Activated CD4-positive, alpha-beta T cell treated with anti-CD3 and anti-CD28 coated beads, Interleukin-2, Interleukin-6, amounts not matched to agents 100 ng/mL and 50 ng/mL, durations not matched to agents 16 hours and 8 hours (primary cell): ENCODE measurements at regions not wholly inside any gene's neighbourhood (a gene's known extent, or its start where the extent isn't known, plus 50 kb on each side); places are given as distances from the start of the nearest gene placed in this dataset.
"Not testable (repeated sequence)": the region's sequence is repeated elsewhere in the genome, so short reads cannot be mapped to it uniquely, and the experiment has no call there.

ENCODE experiments used
- DNase-seq: peaks from one replicate; pipeline ENCODE4 v3.0.0-alpha.2; 2020

DNA sequence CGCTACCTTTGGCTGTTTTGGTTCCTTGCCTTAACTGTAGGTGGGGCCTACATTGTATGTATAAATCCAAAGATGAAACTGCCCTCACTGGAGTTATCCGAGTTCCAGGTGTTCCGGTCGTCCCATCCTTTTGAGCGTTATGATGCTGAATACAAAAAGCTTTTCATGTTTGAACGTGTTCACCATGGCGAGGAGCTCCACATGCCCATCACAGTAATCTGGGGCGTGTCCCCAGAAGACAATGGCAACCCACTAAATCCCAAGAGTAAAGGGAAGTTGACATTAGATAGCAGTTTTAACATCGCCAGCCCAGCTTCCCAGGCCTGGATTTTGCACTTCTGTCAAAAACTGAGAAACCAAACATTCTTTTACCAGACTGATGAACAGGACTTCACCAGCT lies 139.5 kb downstream of the TLR5 start:
- DNase-seq = no peak

DNA sequence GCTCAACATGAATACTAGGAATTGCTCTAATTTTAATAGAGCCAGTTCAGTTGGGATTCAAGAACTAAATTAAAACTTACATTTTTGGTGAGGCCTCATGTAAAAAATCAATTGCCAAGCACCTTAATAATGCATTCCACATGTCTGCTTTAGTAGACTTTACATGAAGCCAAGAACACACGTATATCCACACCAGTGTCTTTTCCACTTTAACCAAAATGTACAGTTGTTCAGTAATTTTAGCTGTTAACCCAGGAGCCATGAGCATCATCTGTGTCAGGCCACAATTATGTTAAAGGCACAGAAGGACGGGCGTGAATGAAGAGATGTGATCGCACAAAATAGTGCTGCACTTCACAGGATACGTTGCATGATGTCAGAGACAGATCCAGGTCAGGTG lies 136.7 kb downstream of the TLR5 start:
- no peak for DNase-seq

DNA sequence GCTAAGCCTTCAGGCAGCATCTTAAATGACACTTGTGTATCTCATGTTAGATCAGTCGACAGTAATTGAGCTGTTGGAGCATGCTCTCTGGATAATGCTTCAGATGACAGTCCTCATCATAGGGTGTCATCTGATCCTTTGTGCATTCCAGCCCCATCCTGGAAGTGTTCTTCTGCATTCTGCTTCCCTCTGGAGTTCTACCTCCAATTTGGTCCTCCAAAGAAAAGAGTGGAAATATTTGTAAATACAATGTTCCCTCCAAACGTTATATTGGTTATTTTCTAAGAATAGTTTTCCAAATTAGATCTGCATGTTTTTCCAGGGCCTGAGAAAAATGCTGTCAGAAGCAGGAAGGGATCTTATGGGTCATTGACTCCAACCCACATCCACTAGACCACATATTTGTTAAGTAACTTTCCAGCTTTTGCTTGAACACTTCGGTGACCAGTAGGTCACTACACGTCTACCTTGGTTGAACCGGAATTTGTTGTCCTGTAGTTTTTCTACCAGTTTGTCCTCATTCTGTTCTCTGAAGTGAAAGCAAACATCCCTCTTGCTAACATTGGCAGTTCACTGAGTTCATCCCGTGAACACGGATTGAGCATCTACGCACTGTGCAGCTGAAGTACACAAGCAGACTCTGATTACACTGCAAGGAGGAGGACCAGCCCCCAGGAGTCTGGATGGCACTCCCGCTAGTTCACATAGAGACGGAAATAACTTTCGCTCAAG lies 136.0 kb downstream of the TLR5 start:
- DNase-seq = no peak

DNA sequence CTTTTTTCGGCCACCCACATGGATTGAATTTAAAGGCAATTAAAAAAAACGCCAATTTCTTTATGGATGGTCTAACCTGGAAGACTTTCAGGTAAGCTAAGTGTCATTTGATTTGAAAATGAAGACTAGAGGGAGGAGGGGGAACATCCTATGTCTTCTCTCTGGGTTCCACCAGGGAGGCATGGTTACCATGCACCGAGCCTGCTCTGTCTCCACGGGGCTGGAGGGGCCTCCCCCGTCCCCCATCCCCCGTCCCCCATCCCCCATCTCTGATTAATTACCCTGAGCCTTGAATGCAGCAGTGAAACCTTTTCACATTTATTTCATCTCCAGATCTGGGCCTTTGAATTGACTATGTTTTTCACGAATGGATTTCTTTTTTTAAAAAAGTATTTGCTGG lies 135.1 kb downstream of the TLR5 start:
- DNase-seq = no peak

DNA sequence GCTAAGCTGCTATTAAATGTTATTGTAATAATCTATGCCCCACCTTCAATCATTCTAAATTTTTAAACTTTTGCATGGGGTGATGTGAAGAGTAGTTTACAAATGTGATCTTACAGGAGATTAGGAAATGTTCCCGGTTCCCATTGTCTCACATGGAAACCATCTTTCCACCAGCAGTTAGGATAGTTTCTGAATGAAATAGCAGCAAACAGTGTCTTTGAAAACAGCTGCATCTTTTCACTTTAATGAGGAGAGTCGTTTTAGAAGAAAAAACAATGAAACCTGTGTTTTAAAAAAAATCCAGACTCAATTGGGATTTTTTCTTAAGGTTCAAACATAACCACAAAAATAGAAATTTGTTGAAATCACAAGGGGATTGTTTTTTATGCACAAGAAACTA lies 134.2 kb downstream of the TLR5 start:
- DNase-seq = no peak

DNA sequence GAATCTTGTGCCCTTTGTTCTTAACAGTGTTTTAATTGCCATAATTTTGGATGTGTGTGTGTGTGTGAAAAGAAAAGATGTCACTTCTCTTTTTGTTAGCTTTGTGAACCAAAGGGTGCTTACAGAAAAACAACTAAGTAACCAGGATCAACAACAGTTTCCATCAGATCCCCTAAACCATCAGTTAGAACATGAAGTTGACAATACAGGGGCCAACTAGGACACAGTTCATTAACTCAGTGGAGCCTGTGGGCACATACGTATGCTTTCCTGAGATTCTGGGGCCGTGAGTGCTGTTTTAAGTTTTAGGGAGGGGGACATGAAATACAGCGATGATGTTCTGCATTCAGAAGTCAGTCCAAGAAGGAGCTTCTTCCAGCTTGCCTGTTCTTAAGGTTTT lies 133.6 kb downstream of the TLR5 start:
- no peak for DNase-seq

DNA sequence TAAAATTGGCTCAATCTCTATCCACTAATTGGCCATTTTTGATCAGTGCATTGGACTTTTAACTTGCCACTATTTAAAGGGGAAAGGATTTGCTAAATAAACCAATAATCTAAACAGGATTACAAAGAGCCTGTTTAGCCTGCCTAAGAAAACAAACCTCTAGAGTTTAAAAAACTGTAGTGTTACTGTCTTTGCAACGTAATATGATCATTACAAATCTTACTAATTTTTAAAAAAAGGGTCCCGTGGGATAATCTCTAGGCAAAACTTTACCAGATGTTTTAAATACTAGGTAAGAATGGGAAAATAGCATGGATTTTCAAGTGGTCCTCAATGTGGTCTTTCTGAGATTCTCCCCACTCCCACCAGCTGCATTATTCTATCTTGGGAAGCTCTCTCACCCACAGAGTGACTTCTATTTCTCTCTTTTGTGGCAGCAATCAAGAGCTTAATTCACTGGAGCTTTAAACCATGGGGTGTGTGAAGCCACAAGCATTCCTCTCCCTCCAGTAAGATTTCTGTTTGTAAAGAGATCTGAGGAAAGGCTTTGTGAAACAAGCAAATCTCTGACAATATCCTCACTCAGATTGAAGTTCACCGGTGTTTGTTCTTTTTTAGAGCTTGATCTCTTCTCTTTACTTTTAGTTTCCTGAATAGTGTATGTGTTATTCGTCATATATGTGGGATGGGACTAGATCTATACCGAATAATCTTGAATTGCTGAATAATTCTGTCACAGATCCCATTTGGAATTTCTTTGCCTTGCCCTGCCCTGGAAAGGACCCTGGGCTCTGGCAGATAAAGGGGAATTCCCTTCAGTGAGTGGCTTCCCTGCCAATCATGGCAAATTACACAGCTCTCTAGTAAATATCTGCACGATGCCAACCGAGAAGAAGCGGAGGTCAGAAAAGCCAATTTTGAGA lies 132.2 kb downstream of the TLR5 start:
- DNase-seq = no peak

DNA sequence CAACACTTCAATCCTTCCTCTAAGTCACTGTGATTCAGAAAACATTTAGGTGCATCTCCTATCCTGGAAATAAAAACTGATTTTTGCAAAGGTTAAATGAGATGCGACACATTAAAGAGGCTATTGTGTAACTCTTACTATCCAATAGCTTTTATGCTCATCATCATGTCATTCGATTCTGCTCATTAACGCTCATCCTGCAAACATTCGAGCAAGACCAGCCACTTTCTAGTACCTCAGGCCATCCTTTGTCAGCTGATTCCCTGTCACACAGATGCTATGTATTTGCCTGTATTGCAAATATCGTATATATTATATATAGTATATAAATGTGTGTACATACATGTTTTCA lies 131.6 kb downstream of the TLR5 start:
- no peak for DNase-seq

DNA sequence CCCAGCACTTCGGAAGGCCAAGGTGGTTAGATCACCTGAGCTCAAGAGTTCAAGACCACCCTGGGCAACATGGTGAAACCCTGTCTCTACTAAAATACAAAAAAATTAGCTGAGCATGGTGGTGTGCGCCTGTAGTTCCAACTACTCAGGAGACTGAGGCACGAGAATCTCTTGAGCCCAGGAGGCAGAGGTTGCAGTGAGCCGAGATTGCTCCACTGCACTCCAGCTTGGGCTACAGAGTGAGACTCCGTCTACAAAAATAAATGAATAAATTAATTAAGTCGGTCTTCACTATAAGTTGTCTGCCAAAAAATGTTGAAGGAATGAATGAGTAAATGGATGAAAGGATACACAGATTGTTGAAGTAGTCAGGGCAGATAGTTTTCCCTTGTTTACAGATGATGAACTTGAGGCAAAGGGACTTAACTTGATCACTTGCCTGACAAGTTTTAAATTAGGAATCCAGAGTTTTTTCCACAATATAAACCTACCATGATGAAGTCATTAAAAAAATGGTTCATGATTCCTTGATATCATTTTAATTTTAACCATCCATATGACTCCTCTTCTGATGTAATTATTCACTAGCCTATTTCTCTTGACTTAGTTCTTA lies 130.8 kb downstream of the TLR5 start:
- no peak for DNase-seq

DNA sequence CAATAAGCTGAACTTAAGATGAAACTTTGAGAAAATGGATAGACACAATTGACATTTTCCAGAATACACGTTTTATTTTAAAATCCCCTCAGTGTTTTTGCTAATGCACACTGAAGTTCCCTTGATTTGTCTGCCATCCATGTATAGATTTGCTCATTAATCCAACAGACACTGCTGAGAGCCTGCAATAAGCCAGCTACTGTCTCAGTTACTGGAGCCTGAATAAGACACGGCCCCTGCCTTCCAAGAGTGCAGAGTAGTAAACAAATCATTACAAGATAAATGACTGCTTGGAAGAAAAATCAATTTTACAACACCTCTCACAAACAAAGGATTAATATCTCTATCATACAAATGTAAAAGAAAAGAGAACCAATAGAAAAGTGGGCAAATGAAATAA lies 130.1 kb downstream of the TLR5 start:
- DNase-seq = no peak

DNA sequence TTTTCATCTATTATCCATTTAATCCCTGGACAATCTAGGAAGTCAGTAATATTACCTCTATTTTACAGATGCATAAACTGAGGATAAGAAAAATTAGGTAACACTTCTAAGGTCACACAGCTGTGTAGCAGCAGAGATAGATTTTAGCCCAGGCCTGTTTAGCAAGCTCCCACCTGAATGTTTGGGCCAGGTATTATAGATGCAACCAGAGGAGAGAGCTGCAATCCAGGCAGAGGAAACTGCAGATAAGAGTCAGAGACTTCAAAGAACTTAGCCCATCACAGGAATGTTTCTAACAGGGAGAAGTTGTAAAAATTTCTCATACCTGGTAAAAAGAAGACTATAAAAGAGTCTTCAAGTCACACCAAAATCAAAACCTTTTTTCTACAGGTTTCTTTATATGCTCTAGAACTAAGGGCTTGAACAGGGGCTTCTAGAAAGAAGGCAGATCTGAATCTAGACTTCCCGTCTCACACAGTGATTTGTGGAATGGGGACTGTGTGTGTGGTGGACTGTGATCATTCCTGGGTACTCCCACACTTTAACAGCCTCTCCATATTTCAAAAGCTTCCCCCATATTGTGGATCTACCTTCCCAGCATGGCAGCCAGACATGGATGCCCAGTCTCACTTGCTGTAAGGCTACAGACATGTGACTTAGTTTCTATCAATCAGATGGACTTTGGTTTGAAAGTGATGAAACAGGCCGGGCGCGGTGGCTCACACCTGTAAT lies 128.7 kb downstream of the TLR5 start:
- no peak for DNase-seq

DNA sequence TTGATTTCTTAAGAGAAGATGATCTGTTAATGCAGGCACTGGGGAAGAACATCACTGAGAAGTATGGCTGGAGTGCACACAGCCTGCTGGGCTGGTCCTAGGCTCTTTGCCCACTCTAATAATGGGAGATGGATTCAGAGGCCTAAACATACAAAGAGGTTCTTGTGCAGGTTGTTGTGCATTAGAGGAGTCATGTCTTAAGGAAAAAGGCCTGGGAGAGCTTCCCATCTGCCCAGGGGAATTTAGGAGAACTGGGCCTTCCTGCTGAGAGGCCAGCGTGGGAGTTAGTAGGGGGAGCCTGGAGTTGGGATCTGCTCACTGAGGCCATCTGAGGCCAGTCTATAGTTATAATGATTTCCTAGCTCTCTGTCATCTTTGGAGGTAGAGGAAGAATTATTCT lies 126.7 kb downstream of the TLR5 start:
- DNase-seq = no peak

DNA sequence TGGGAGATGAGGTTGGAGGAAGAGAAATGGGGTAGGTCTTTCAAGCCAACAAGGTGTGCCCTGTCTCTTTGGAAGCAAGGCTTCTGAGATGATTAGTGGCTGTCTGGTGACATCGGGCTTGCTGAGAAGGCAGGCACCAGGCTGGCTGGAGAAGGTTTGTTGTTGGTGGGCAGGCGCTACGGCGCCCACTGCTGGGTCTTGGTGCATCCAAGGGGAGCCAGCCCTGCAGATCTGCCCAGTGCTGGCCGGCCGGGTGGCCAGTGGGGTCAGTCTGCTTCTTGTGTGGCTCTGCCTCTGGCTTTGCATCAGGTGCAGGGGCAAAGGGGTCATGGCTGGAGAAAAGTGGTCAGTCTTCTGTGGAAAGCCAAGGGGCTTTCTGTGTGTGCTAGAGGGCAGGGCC lies 126.2 kb downstream of the TLR5 start:
- no peak for DNase-seq

DNA sequence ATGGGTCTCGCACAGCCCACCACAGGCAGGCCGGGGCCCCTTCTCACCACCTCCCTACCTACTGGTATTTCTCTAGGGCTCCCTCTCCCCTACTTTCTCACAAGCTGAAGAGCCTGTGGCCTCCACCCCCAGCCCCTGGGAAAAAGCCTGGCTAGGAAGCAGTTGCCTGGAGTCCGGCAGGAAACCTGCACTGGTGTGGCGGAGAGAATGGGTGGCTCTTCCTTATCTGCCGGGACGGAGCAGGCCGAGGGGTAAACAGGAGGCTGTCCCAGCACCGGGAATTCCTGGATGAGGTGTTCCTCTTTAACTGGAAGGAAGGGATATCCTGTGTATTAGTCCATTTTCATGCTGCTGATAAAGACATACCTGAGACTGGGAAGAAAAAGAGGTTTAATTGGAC lies 125.8 kb downstream of the TLR5 start:
- DNase-seq = no peak

DNA sequence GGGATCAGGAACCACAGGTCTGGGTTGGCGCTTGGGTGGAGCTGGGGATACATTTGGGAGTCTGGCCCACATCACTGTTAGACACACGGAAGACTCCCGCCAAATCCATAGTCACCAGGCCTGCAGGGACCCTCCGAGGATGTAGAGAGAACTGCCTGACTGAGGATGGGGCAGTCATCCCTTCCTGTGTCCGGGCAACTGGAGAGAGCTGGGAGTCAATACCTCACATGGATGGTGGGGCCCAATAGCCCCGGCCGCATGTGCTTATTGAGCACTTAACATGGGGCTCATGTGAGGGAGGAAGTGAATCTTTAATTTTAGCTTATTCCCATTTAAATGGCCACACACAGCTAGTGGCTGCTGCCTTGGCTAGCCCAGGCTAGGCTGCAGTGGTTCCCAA lies 124.5 kb downstream of the TLR5 start:
- no peak for DNase-seq

DNA sequence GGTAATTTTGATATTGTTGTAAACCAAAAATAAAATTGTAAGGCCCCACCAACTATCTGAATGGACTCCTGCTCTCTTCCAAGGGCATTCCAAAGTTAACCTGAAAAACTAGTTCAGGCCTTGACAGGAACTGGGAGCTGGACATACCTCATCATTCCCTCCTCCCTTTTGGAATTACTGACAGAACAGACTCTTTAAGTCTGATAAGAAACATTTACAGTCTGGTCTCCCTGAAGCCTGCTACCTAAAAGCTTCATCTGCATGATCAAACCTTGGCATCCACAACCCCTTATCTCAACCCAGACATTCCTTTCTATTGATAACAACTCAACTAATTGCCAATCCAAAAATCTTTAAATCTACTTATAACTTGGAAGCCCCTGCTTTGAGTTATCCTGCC lies 123.8 kb downstream of the TLR5 start:
- DNase-seq = no peak

DNA sequence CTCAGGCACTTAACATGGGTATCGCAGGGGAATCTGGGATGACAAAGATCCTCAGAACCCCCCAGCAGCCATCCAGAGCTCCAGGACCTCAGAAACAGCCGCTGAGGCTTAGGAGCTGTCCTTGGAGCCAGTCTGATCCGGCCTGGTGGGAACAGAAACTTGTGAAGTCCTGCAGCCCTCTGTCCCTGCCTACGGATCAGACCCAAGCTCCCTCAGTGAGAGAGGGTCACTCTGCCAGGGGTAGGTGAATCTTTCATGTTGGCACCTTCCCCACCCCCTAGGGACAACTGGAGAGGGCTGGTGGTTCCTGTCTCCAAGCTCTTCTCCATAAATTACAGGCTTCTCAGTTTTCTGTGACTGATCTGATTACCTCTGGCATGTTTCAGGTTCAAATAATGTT lies 122.3 kb downstream of the TLR5 start:
- DNase-seq = no peak

DNA sequence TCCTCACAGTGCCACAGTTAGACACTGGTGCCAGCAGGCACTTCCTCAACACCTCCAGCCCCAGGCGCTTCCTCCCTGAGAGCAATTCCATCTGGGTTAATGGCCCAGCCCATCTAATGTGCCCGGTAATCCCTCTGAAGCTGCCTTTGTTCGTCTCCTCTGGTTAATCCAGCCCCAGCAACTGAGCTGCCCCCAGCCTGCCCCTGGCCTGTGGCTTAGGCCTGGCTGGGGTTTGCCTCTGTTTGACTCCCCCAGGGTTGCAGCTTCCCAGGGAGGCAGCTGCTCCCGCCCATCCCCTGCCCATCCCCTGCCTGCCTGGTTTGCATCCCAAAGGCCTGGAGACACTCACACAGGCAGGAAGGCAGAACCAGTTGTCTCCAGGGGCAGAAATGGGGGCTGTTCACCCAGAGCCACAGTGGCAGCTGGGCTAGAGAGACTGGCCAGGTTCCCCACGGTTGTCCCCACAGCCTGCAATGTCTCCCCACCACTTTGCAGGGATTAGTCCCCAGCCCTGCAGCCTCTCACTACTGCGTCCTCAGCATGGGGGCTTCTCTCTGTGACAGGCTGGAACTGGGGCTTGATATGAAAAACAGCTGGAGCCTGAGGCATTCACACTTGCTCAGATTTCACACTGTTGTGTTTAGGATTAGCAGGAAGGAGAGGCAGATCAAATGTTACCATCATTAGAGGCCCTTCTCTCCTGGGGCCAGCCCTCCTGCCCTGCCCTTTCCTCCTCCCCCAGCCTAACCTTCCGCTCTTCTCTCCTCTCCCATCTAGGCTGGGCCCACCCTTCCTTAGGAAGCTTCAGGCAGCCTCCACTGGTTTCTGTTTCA lies 120.2 kb downstream of the TLR5 start:
- no peak for DNase-seq

DNA sequence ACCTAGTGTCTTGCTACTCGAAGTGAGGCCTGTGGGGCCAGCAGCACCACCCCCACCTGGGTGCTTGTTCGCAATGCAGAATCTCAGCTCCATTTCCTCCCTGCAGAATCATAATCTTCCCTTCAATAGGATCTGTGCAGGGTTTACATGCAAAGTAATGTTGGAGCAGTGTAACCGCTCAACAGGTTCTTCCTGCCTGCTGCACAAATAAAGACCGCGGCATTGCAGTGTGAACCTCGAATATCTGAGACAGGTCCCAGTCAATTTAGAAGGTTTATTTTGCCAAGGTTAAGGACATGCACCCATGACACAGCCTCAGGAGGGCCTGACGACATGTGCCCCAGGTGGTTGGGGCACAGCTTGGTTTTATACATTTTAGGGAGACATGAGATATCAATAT lies 119.2 kb downstream of the TLR5 start:
- DNase-seq = no peak

DNA sequence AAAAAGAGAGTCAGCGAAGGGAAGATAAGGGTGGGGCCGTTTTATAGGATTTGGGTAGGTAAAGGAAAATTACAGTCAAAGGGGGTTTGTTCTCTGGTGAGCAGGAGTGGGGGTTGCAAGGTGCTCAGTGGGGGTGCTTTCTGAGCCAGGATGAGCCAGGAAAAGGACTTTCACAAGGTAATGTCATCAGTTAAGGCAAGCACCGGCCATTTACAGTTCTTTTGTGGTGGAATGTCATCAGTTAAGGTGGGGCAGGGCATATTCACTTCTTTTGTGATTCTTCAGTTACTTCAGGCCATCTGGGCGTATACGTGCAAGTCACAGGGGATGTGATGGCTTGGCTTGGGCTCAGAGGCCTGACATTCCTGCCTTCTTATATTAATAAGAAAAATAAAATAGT lies 118.6 kb downstream of the TLR5 start:
- DNase-seq = not testable (repeated sequence)

DNA sequence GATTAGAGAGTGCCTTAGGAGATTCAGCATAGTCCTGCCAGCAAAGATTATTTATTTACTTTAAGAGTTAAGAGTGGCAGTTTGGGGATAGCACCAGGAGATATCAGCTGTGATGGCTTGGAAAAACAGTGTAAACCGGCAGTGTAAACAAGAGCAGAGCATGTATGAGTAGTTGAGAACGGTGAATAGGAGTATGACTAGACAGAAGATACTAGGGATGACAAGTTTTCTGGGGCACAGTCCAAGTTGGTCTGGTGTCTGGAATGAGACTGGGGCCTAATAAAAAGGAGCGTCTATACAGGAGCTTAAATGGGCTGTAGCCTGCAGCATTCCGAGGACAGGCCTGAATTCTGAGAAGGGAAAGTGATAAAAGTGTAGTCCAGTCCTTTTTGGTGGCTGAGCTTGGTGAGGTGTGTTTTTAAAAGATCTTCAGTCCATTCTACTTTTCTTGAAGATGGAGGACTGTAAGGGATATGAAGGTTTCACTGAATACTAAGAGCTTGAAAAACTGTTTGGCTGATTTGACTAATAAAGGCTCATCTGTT lies 117.8 kb downstream of the TLR5 start:
- DNase-seq = not testable (repeated sequence)

DNA sequence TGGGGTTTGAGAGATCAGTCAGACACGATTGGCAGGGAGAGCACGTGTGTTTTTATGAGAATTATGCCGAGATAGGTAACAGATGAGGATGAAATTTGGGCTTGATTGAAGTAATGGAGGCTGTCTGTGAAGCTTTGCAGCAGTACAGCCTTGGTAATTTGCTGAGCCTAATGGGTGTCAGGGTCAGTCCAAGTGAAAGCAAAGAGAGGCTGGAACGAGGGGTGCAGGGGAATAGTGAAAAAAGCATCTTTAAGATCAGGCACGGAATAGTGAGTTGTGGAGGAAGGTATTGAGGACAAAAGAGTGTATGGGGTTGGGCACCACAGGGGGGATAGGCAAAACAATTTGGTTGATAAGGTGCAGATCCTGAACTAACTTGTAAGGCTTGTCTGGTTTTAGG lies 116.4 kb downstream of the TLR5 start:
- DNase-seq = not testable (repeated sequence)
